ENCODE measurements at regions not wholly inside any gene's neighbourhood (a gene's known extent, or its start where the extent isn't known, plus 50 kb on each side); places are given as distances from the start of the nearest gene placed in this dataset.

DNA sequence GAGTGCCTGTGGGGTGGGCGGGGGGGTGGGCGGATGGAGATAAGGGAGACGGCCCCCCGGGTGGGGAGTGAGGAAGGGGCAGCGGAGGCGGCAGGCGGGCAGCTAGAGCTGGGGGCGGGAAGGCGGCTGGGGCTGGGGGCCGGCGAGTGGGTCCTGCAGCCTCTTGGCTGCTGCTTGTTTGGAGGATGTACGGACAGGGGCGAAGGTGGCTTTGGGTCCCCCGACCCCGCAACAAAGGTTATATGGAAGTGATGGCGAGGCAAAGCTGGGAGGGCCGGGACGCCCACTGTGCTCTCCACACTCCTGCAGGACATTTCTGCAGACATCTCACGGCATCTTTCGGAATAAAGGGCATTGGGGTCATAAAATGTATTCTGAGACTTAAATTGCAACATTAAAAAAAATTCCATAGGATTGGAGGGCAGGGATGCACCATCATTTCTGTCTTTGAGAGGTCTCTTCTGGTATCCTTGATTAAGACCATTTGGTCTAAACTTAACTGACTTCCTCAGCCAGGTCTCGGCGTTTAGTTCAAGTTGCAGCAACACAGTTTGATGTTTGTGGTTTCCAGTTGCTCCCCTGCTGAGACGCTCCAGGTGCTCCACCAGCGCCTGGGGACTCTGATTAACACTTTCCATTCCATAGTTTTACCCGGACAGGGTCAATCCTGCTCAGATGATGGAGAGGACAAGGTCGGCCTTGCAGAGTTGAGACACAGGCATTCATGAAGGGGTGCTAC, 101.6 kb upstream of the SSBP2 start:
- Histone ChIP-seq H3K9me3 (ENCODE audit: control insufficient read depth, insufficient read depth, low read length) (no peaks in the 10 kb centered on the region), H2AK5ac (ENCODE audit: low read depth, low read length) (peak overlapping the region; percentile 53), H3K9me1 (ENCODE audit: insufficient read depth, low read length) (peaks cover 14% of the 10 kb centered on the region), H4K5ac (ENCODE audit: low read depth, low read length) (peak overlapping the region; percentile 72), H2BK120ac (ENCODE audit: low read depth, low read length) (peak overlapping the region; percentile 76), H3K4me2 (ENCODE audit: low read depth, low read length) (peak overlapping the region; percentile 74), H4K91ac (ENCODE audit: insufficient read depth, low read depth, low read length) (peak overlapping the region; percentile 82), H2BK20ac (ENCODE audit: low read depth, low read length) (peak overlapping the region; percentile 22), H3K4me1 (ENCODE audit: control insufficient read depth, insufficient read depth, low read length) (peaks cover 22% of the 10 kb centered on the region), H3K56ac (ENCODE audit: extremely low read depth, insufficient read depth, low read length) (0 out of 2 replicates have a peak overlapping the region, but pooled peaks have one; percentile 18), H2BK5ac (ENCODE audit: low read depth, low read length, poor library complexity, severe bottlenecking) (peak overlapping the region; percentile 23), H2AFZ (replicated peaks; ENCODE audit: low read length, poor library complexity) (peak overlapping the region; percentile 90), H3K23ac (ENCODE audit: low read depth, low read length) (peak overlapping the region; percentile 74), H4K8ac (ENCODE audit: low read depth in 2 of 2, low read length in 2 of 2) (peak overlapping the region; percentile 82 to 87; a peak in 3 of 4 replicates), H3K14ac (replicated peaks; ENCODE audit: low read depth, low read length) (peak overlapping the region; percentile 71), H2AK9ac (replicated peaks; ENCODE audit: low read depth, low read length, poor library complexity) (peak overlapping the region; percentile 59), H3K36me3 (ENCODE audit: control insufficient read depth, insufficient read depth, low read length) (no peaks in the 10 kb centered on the region), H3K4ac (ENCODE audit: low read depth, low read length) (peak overlapping the region; percentile 83), H3K18ac (ENCODE audit: low read depth, low read length) (peak overlapping the region; percentile 77), H3K4me3 (ENCODE audit: insufficient read depth, low read depth, low read length) (peak overlapping the region; percentile 14), H3K27me3 (ENCODE audit: control insufficient read depth, insufficient read depth, low read length) (no peaks in the 10 kb centered on the region), H2BK15ac (ENCODE audit: low read depth, low read length) (peak overlapping the region; percentile 65; the same call in 1 of the 3 replicates), H3K79me1 (ENCODE audit: low read depth in 1 of 2, low read length in 2 of 2) (peaks cover 0 to 6% of the 10 kb centered on the region in 2 experiments; a peak in 2 of 4 replicates), H3K9ac (ENCODE audit: low read depth, low read length) (peak overlapping the region; percentile 33; the same call in 1 of the 2 replicates), H3K27ac (ENCODE audit: insufficient read depth, low read length) (peak overlapping the region; percentile 57), H4K20me1 (ENCODE audit: insufficient read depth, low read length) (no peaks in the 10 kb centered on the region)
- dilution Hi-C loops (cut with HindIII; ENCODE audit: low sequenced_read_pairs, unreplicated experiment) = no loop called here
- no CpG with 5 or more reads among the region's 26 CpGs for WGBS, 2 experiments (ENCODE audit: extremely low coverage in 2 of 2, insufficient read length in 1 of 2)
- intact Hi-C loops (cut with micrococcal nuclease) = loop anchor here (5.0 kb wide), 1 partner anchor 430 kb away; no protein-coding TSS in a partner anchor
- 0 out of 2 replicates have a peak, but pooled peaks have one; percentile 3 for ATAC-seq (ENCODE audit: low read depth)
- in situ Hi-C loops (cut with MboI; ENCODE audit: low sequenced_read_pairs) = loop anchor here (5.0 to 10.0 kb wide), 3 partner anchors 95 to 428 kb away; no protein-coding TSS in a partner anchor
- ChIA-PET CTCF (interaction anchor here (0.7 to 2.6 kb wide), 5 partner anchors 13 to 372 kb away, joined by 3 to 9 read pairs (median 7); partner anchors contain the start of gene SSBP2), POLR2A (ENCODE audit: unreplicated experiment) (interaction anchor here (0.6 to 2.1 kb wide), 3 partner anchors 101 to 324 kb away, joined by 5 to 29 read pairs (median 7); partner anchors contain the start of gene SSBP2)
- no peak for TF ChIP-seq USF2 (IDR thresholded peaks at IDR 0.05; ENCODE audit: low read depth, low read length)
- TF ChIP-seq MAFK (IDR thresholded peaks at IDR 0.05; ENCODE audit: low read depth, low read length) = no peak
- no peak for TF ChIP-seq SMC3 (IDR thresholded peaks at IDR 0.05; ENCODE audit: low read depth, low read length)
- no peak for TF ChIP-seq RFX5 (IDR thresholded peaks at IDR 0.05; ENCODE audit: low read depth, low read length)
- TF ChIP-seq MAZ (IDR thresholded peaks at IDR 0.05; ENCODE audit: borderline replicate concordance, low read depth, low read length) = no peak
- no peak for TF ChIP-seq BHLHE40 (IDR thresholded peaks at IDR 0.05; ENCODE audit: low read depth, low read length)
- no peak for TF ChIP-seq POLR2A (IDR thresholded peaks at IDR 0.05; ENCODE audit: low read depth, low read length)
- TF ChIP-seq CHD1 (IDR thresholded peaks at IDR 0.05; ENCODE audit: low read depth, low read length) = no peak
- no TSS peak for BruUV-seq (replicated peaks)
- peak; percentile 34 for DNase-seq
